ENCODE measurements at regions not wholly inside any gene's neighbourhood (a gene's known extent, or its start where the extent isn't known, plus 50 kb on each side); places are given as distances from the start of the nearest gene placed in this dataset.
A peak's percentile ranks its signal among the peaks of the same experiment; 100 is the strongest.

- TF ChIP-seq NFE2L1 (CRISPR knock-in tag; IDR thresholded peaks at IDR 0.05; ENCODE audit: borderline replicate concordance) = no peak
- TF ChIP-seq ZNF251 (CRISPR knock-in tag; IDR thresholded peaks at IDR 0.05) = no peak
- TF ChIP-seq, protein P1, sequence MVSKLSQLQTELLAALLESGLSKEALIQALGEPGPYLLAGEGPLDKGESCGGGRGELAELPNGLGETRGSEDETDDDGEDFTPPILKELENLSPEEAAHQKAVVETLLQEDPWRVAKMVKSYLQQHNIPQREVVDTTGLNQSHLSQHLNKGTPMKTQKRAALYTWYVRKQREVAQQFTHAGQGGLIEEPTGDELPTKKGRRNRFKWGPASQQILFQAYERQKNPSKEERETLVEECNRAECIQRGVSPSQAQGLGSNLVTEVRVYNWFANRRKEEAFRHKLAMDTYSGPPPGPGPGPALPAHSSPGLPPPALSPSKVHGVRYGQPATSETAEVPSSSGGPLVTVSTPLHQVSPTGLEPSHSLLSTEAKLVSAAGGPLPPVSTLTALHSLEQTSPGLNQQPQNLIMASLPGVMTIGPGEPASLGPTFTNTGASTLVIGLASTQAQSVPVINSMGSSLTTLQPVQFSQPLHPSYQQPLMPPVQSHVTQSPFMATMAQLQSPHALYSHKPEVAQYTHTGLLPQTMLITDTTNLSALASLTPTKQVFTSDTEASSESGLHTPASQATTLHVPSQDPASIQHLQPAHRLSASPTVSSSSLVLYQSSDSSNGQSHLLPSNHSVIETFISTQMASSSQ (IDR thresholded peaks at IDR 0.05; ENCODE audit: low read depth) = no peak
- TF ChIP-seq, protein P1 (CRISPR knock-in tag; IDR thresholded peaks at IDR 0.05; ENCODE audit: borderline replicate concordance) = no peak; the same call in 1 of the 2 replicates
- TF ChIP-seq NFIC (IDR thresholded peaks at IDR 0.05; ENCODE audit: low read length) = no peak
- TF ChIP-seq ELF3 (CRISPR knock-in tag; IDR thresholded peaks at IDR 0.05) = 0 out of 2 replicates have a peak, but pooled peaks have one; percentile 14
- TF ChIP-seq ZNF230 (CRISPR knock-in tag; IDR thresholded peaks at IDR 0.05) = no peak
- no peak for TF ChIP-seq POLR2AphosphoS2 (IDR thresholded peaks at IDR 0.05; ENCODE audit: low read depth, low read length)
- no peak for TF ChIP-seq FOXM1 (CRISPR knock-in tag; IDR thresholded peaks at IDR 0.05)
- no peak for TF ChIP-seq AKAP8 (CRISPR knock-in tag; IDR thresholded peaks at IDR 0.05)
- peak; percentile 93 for TF ChIP-seq ZSCAN22 (CRISPR knock-in tag; IDR thresholded peaks at IDR 0.05)
- 0 out of 2 replicates have a peak, but pooled peaks have one; percentile 40 for TF ChIP-seq GFI1 (CRISPR knock-in tag; IDR thresholded peaks at IDR 0.05; ENCODE audit: borderline replicate concordance)
- no peak for TF ChIP-seq KDM3A (CRISPR knock-in tag; IDR thresholded peaks at IDR 0.05; ENCODE audit: low read depth)
- TF ChIP-seq SP4 (CRISPR knock-in tag; IDR thresholded peaks at IDR 0.05) = 0 out of 2 replicates have a peak, but pooled peaks have one; percentile 48
- TF ChIP-seq ARID4A (CRISPR knock-in tag; IDR thresholded peaks at IDR 0.05; ENCODE audit: borderline replicate concordance) = no peak; the same call in 1 of the 2 replicates
- TF ChIP-seq KLF12 (CRISPR knock-in tag; IDR thresholded peaks at IDR 0.05; ENCODE audit: borderline replicate concordance) = no peak
- TF ChIP-seq SYNCRIP (IDR thresholded peaks at IDR 0.05; ENCODE audit: insufficient read depth, low read depth, low read length) = no peak
- 0 out of 2 replicates have a peak, but pooled peaks have one; percentile 51 for TF ChIP-seq TEF (CRISPR knock-in tag; IDR thresholded peaks at IDR 0.05)
- no peak for TF ChIP-seq ZNF205 (CRISPR knock-in tag; IDR thresholded peaks at IDR 0.05)
- no peak for TF ChIP-seq ATF7 (IDR thresholded peaks at IDR 0.05)
- TF ChIP-seq ATF7 (CRISPR knock-in tag; IDR thresholded peaks at IDR 0.05) = no peak
- no peak for TF ChIP-seq KDM5A (IDR thresholded peaks at IDR 0.05; ENCODE audit: borderline replicate concordance, low read length)
Observed at GRCh38 chr6:43900916-43901732, 131.1 kb downstream of the VEGFA start (continued).
